Trophoblast cell (in vitro differentiated cells and primary cell): ENCODE measurements at regions not wholly inside any gene's neighbourhood (a gene's known extent, or its start where the extent isn't known, plus 50 kb on each side); places are given as distances from the start of the nearest gene placed in this dataset.

ENCODE experiments used
- DNase-seq, 2 donors: peaks; one replicate each; pipeline ENCODE4 v3.0.0-alpha.2; 2016
- H2AFZ ChIP-seq: 2 replicates; pipeline ENCODE4 v1.6.1; 2013; ENCODE audit warnings: low read length, moderate library complexity, mild to moderate bottlenecking; ENCODE audit not compliant: insufficient read depth, poor library complexity
- H2AK5ac ChIP-seq: 2 replicates; pipeline ENCODE4 v1.6.1; 2013; ENCODE audit warnings: mild to moderate bottlenecking, low read length
- H2BK120ac ChIP-seq: 2 replicates; pipeline ENCODE4 v1.6.1; 2013; ENCODE audit warnings: low read length, mild to moderate bottlenecking, moderate library complexity; ENCODE audit not compliant: insufficient read depth, poor library complexity
- H2BK12ac ChIP-seq: 2 replicates; pipeline ENCODE4 v1.6.1; 2013; ENCODE audit warnings: mild to moderate bottlenecking, low read length, moderate library complexity
- H2BK5ac ChIP-seq: 2 replicates; pipeline ENCODE4 v1.6.1; 2013; ENCODE audit warnings: low read length, low read depth, moderate library complexity, mild to moderate bottlenecking; ENCODE audit not compliant: poor library complexity
- H3K14ac ChIP-seq: 2 replicates; pipeline ENCODE4 v1.6.1; 2013; ENCODE audit warnings: mild to moderate bottlenecking, low read length
- H3K18ac ChIP-seq: 2 replicates; pipeline ENCODE4 v1.6.1; 2013; ENCODE audit warnings: mild to moderate bottlenecking, low read length
- H3K23ac ChIP-seq: 2 replicates; pipeline ENCODE4 v1.6.1; 2013; ENCODE audit warnings: low read length
- H3K27ac ChIP-seq: 2 replicates; pipeline ENCODE4 v1.5.1; 2013; ENCODE audit warnings: low read depth, mild to moderate bottlenecking, inconsistent platforms, low read length, moderate library complexity
- H3K27me3 ChIP-seq: 2 replicates; pipeline ENCODE4 v1.6.1; 2013; ENCODE audit warnings: inconsistent platforms, mild to moderate bottlenecking, low read length, moderate library complexity; ENCODE audit not compliant: insufficient read depth
- H3K36me3 ChIP-seq, 2 experiments: 1 replicate in 1 of 2; 2 replicates in 1 of 2; pipeline ENCODE4 v1.6.1; 2013; ENCODE audit warnings: low read length in 2 of 2, mild to moderate bottlenecking in 2 of 2, moderate library complexity in 1 of 2; ENCODE audit not compliant: insufficient read depth in 2 of 2, control insufficient read depth in 1 of 2
- H3K4ac ChIP-seq: 2 replicates; pipeline ENCODE4 v1.6.1; 2013; ENCODE audit warnings: low read depth, mild to moderate bottlenecking, low read length, moderate library complexity
- H3K4me1 ChIP-seq, 2 experiments: 1 replicate in 1 of 2; 2 replicates in 1 of 2; pipeline ENCODE4 v1.6.1; 2013; ENCODE audit warnings: low read length in 2 of 2, mild to moderate bottlenecking in 2 of 2, moderate library complexity in 1 of 2; ENCODE audit not compliant: insufficient read depth in 2 of 2, control insufficient read depth in 1 of 2
- H3K4me2 ChIP-seq: 2 replicates; pipeline ENCODE4 v1.6.1; 2013; ENCODE audit warnings: inconsistent platforms, mild to moderate bottlenecking, low read length, moderate library complexity
- H3K4me3 ChIP-seq: 2 replicates; pipeline ENCODE4 v1.5.1; 2013; ENCODE audit warnings: mild to moderate bottlenecking, low read depth, low read length, inconsistent platforms
- H3K79me1 ChIP-seq: one replicate; pipeline ENCODE4 v1.6.1; 2013; ENCODE audit warnings: low read length
- H3K79me2 ChIP-seq: 2 replicates; pipeline ENCODE4 v1.6.1; 2013; ENCODE audit warnings: low read length, mild to moderate bottlenecking; ENCODE audit not compliant: control insufficient read depth, insufficient read depth, poor library complexity
- H3K9ac ChIP-seq: 2 replicates; pipeline ENCODE4 v1.6.1; 2013; ENCODE audit warnings: mild to moderate bottlenecking, low read length
- H3K9me3 ChIP-seq: 2 replicates; pipeline ENCODE4 v1.6.1; 2013; ENCODE audit warnings: low read depth, mild to moderate bottlenecking, control low read depth, inconsistent platforms, low read length; ENCODE audit not compliant: insufficient read depth
- H4K12ac ChIP-seq: 2 replicates; pipeline ENCODE4 v1.6.1; 2013; ENCODE audit warnings: low read depth, mild to moderate bottlenecking, low read length, moderate library complexity
- H4K8ac ChIP-seq: 2 replicates; pipeline ENCODE4 v1.6.1; 2013; ENCODE audit warnings: low read depth, mild to moderate bottlenecking, low read length, moderate library complexity
- H4K91ac ChIP-seq: one replicate; pipeline ENCODE4 v1.6.1; 2013; ENCODE audit warnings: low read depth, mild to moderate bottlenecking, low read length, moderate library complexity
- WGBS: extraction: QIAGEN DNeasy Blood & Tissue Kit; methylation state at CpG from one replicate; pipeline ENCODE4 v1.1.7; 2013; ENCODE audit warnings: missing lambda C conversion rate; ENCODE audit not compliant: insufficient read length, insufficient coverage; ENCODE audit errors: extremely low coverage; 5-methylcytosine and 5-hydroxymethylcytosine counted together

DNA sequence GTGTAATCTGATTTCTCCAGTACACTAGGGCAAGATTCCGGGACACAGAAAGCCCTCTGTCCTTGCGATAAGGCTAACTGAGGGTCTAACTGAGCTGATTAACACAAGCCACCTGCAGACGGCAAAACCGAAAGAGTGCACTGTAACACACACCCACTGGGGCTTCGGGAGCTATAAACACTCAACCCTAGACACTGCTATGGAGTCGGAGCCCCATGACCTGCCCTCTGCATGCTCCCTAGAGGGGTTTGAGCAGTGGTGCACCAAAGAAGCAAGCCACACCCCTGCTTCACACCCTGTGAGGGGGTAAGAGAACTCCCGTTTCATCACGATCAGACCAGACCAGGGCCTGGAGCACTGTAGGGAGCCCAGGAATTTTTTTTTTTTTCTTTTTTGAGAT, 72.4 kb downstream of the DMRTA2 start:
- no peak overlapping the region for H2BK5ac ChIP-seq
- H3K23ac ChIP-seq, result no peak overlapping the region
- no peaks in the 10 kb centered on the region for H3K9me3 ChIP-seq
- WGBS, result no CpG with 5 or more reads among the region's 8 CpGs
- H4K12ac ChIP-seq, result no peak overlapping the region
- no peaks in the 10 kb centered on the region for H3K79me2 ChIP-seq
- no peaks in the 10 kb centered on the region for H3K4me1 ChIP-seq
- no peak overlapping the region for H3K18ac ChIP-seq
- H2AFZ ChIP-seq, result no peak overlapping the region
- DNase-seq, result no peak
- H4K8ac ChIP-seq, result no peak overlapping the region
- H3K4me2 ChIP-seq, result no peak overlapping the region
- no peaks in the 10 kb centered on the region for H3K36me3 ChIP-seq
- H3K4me3 ChIP-seq, result no peak overlapping the region
- no peaks in the 10 kb centered on the region for H3K79me1 ChIP-seq
- no peak overlapping the region for H2AK5ac ChIP-seq
- no peak overlapping the region for H3K4ac ChIP-seq
- H3K27ac ChIP-seq, result no peak overlapping the region
- H2BK120ac ChIP-seq, result no peak overlapping the region
- no peak overlapping the region for H3K9ac ChIP-seq
- no peaks in the 10 kb centered on the region for H3K27me3 ChIP-seq
- H4K91ac ChIP-seq, result no peak overlapping the region
- H2BK12ac ChIP-seq, result no peak overlapping the region
- H3K14ac ChIP-seq, result no peak overlapping the region

GRCh38 chr1:50350421-50350820, 72.8 kb downstream of the DMRTA2 start:
- Histone ChIP-seq H4K91ac (no peak overlapping the region), H2BK5ac (no peak overlapping the region), H3K4me3 (no peak overlapping the region), H3K4ac (no peak overlapping the region), H3K4me2 (no peak overlapping the region), H3K4me1 (no peaks in the 10 kb centered on the region), H2BK120ac (no peak overlapping the region), H2BK12ac (no peak overlapping the region), H3K36me3 (no peaks in the 10 kb centered on the region), H3K18ac (no peak overlapping the region), H2AK5ac (no peak overlapping the region), H3K23ac (no peak overlapping the region), H3K9me3 (no peaks in the 10 kb centered on the region), H3K27ac (no peak overlapping the region), H3K9ac (no peak overlapping the region), H3K14ac (no peak overlapping the region), H4K8ac (no peak overlapping the region), H3K79me2 (no peaks in the 10 kb centered on the region), H2AFZ (no peak overlapping the region), H3K27me3 (no peaks in the 10 kb centered on the region), H3K79me1 (no peaks in the 10 kb centered on the region), H4K12ac (no peak overlapping the region)
- DNase-seq, result no peak
- no CpG with 5 or more reads among the region's 5 CpGs for WGBS

DNA sequence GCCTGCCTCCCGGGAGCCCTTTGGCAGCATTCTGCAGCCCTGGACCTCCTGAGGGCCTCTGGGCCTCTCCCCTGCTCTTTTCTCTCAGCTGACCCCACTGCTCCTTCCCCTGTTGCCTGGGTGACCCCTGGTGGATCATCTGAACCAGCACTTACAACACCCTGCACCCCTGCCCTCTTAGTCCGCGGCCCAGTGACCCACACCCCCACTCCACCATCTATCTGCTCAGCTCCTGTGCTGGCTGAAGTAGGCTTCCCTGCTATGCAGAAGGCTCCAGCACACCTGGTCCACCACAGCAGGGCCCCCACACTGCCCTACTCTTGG, 74.0 kb downstream of the DMRTA2 start:
- Histone ChIP-seq H4K8ac (no peak overlapping the region), H3K4me1 (no peaks in the 10 kb centered on the region), H3K18ac (no peak overlapping the region), H3K9ac (no peak overlapping the region), H2BK120ac (no peak overlapping the region), H3K36me3 (no peaks in the 10 kb centered on the region), H2AFZ (no peak overlapping the region), H2BK12ac (no peak overlapping the region), H3K14ac (no peak overlapping the region), H3K9me3 (no peaks in the 10 kb centered on the region), H3K4ac (no peak overlapping the region), H3K4me3 (no peak overlapping the region), H2BK5ac (no peak overlapping the region), H3K27ac (no peak overlapping the region), H3K23ac (no peak overlapping the region), H4K12ac (no peak overlapping the region), H3K79me2 (no peaks in the 10 kb centered on the region), H4K91ac (no peak overlapping the region), H3K27me3 (no peaks in the 10 kb centered on the region), H2AK5ac (no peak overlapping the region), H3K4me2 (no peak overlapping the region), H3K79me1 (no peaks in the 10 kb centered on the region)
- WGBS, result no CpG with 5 or more reads among the region's 3 CpGs
- no peak for DNase-seq

GRCh38 chr1:50348449-50349241, 74.6 kb downstream of the DMRTA2 start:
- Histone ChIP-seq H2AFZ (no peak overlapping the region), H2AK5ac (no peak overlapping the region), H3K4me3 (no peak overlapping the region), H3K4ac (no peak overlapping the region), H2BK12ac (no peak overlapping the region), H4K12ac (no peak overlapping the region), H3K27me3 (no peaks in the 10 kb centered on the region), H3K4me1 (no peaks in the 10 kb centered on the region), H3K79me1 (no peaks in the 10 kb centered on the region), H3K4me2 (no peak overlapping the region), H3K9ac (no peak overlapping the region), H3K79me2 (no peaks in the 10 kb centered on the region), H3K36me3 (no peaks in the 10 kb centered on the region), H4K91ac (no peak overlapping the region), H2BK5ac (no peak overlapping the region), H3K18ac (no peak overlapping the region), H3K9me3 (no peaks in the 10 kb centered on the region), H3K27ac (no peak overlapping the region), H2BK120ac (no peak overlapping the region), H4K8ac (no peak overlapping the region), H3K14ac (no peak overlapping the region), H3K23ac (no peak overlapping the region)
- no CpG with 5 or more reads among the region's 5 CpGs for WGBS
- DNase-seq, result peak; percentile 50 to 86
